Right ventricle myocardium superior (tissue), 1 donor: ENCODE measurements at regions not wholly inside any gene's neighbourhood (a gene's known extent, or its start where the extent isn't known, plus 50 kb on each side); places are given as distances from the start of the nearest gene placed in this dataset.
"Not testable (repeated sequence)": the region's sequence is repeated elsewhere in the genome, so short reads cannot be mapped to it uniquely, and the experiment has no call there.

Experiments
- ATAC-seq: fragments of 200-7000 bp; cut with Tn5 transposase; one replicate; pipeline ENCODE4 v1.9.1; 2020; ENCODE audit warnings: mild to moderate bottlenecking; ENCODE audit not compliant: poor library complexity
- DNase-seq: peaks from one replicate; pipeline ENCODE4 v3.0.0-alpha.2; 2020
- intact Hi-C: fragments of 100-400 bp; cut with DNase I; formaldehyde crosslinking; loops from one replicate; pipeline ENCODE4 v1.11.2; 2022
- donor health status: DM: no; HTN: yes; CAD: no; lungs with severe emphysema.

GRCh38 chr5:167425161-167425560, 866.3 kb upstream of the WWC1 start:
- ATAC-seq (no peak), DNase-seq (no peak)
- intact Hi-C loops: no loop called here

GRCh38 chr5:167426501-167426900, 864.9 kb upstream of the WWC1 start:
- DNase-seq: no peak
- intact Hi-C loops: no loop called here
- no peak for ATAC-seq

- intact Hi-C loops, ATAC-seq, DNase-seq: not testable (repeated sequence)
Measured at GRCh38 chr5:167427641-167428040, 863.8 kb upstream of the WWC1 start.

DNA sequence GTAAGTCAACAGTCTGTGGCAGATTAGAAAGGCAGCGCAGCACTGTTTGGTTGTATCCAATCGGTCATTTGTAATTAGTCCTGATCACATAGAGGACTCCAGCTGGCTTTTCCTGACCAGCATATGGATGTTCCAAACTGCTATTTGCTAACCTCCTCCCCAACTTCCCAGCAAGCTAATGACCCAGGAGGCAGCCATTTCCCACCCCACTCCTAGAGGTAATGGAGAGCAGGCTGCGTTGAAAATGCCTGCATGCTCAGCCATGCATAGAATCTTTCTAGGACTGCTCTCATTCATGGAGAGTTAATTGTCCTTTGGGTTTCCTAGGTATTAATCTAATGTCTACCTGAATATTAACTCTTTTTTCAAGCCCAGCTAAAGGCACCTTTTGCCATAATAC, 850.6 kb upstream of the WWC1 start:
- intact Hi-C loops: no loop called here
- no peak for ATAC-seq
- DNase-seq: no peak

DNA sequence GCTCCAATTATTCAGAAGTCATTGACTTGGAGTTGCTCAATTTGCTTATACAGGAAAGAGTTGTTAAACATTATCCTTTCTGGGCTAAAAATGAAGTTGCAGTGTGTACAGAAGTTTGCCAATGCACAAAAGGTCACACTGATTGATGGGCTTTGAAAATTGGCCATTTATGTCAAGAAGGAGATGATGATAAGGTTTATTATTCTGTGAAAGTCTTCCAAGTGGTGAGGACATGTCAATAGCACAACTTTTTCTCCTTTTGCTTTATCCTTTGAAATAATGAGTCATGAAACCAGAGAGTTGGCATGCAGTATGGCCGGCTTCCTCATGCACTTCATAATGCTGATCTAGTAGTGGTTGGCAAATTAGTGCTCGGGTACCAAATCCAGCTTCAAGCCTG, 848.5 kb upstream of the WWC1 start:
- ATAC-seq: no peak
- no peak for DNase-seq
- intact Hi-C loops: no loop called here

DNA sequence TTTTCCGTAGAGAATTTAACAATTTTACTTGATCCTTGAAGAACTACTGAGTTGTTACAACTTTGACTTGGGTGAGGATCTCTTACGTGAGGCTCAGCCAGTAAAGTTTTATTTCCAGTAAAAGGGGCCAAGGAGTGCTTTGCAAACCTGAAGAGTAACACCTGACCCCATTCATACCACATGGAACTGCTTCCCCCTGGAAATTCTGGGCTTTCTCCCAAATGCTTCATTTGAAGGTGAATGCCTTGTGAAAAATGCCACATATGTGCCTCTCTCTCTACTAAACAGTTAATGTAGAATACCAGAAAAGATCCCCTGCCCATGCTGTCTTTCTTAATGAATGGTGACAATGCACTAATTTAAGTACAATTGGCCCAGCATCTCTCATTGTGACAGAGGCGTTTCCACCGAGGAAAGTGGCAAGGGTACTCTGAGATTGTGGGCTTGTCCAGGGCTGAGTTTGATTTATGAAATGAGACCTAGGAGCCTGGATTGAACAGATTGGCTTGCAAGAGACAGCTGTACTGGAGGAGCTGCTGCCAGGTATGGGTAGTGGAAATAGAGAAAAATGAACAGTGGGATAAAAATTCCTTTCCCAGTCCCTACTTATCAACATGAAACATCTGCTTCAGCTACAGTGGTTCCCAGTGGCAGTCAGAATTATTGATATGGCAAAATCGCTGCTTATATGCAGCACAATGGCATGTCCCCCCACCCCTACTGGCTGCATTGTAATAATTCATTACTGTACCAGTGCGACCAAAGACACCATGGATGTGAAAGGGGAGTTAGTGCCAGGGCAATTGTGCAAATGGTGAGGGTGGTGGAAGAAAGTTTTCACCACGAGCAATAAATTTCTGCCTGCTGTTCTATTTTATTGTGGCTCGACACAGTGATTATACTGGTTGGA, 843.7 kb upstream of the WWC1 start:
- no peak for DNase-seq
- no peak for ATAC-seq
- intact Hi-C loops: no loop called here

GRCh38 chr5:167448376-167448775, 843.1 kb upstream of the WWC1 start:
- ATAC-seq (no peak), DNase-seq (no peak)
- intact Hi-C loops: no loop called here

GRCh38 chr5:167451076-167451475, 840.4 kb upstream of the WWC1 start:
- intact Hi-C loops: no loop called here
- no peak for ATAC-seq
- no peak for DNase-seq

DNA sequence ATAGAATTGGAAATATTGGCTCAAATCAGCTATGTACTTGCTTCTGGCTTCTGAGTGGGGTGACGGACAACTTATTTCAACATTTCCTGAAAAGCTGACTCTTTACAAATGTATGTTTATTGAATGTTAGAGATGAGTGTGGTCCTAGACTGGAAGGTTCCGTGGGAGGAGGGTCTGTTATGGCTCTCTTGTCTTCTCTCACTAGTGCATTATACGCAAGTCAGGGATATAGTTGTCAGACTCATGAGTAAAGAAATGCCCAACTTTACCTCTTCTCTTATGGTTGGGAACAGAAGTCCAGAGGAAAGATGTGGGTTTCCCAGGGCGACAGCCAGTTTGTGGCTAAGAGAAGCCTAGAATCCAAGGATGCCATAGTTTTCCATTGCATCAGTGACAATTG, 839.3 kb upstream of the WWC1 start:
- intact Hi-C loops: no loop called here

DNA sequence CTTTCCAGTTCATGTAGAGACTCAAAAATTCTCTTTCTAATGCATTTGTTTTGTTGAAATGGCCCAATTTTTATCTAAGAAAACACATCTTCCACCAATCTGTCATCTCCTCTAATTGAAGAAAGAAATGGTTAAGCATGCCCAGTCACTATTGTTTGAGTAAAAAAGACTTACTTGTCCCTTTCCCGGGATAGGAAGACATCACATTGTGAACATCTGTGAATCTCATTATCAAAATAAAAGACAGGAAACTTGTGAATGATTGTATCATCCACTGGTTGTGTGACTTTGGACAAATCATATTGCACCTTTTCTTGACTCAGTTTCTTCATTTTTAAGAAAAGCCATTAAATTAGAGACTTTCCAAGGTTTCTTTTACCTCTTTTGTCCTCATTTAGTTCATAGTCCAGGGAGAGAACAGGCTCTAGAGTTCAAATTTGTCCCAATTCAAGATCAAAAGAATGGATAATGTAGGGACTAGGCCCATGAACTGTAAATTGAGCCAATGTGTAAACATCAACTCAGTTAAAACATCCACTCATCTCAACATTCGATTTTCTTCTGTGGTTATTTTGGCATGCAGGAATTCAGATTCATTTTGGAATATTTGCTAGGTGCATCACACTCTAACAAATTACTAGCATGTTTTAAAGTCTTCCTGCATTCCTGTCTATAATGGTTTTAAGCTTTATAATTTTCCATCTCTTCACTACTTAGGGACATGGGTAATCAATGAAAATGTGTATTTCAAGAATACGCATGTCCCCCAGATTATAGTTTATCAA, 838.0 kb upstream of the WWC1 start:
- no peak for ATAC-seq

More for the DNA sequence above, 839.3 kb upstream of the WWC1 start:
- no peak for DNase-seq
- ATAC-seq: no peak

GRCh38 chr5:167458412-167458811, 833.0 kb upstream of the WWC1 start:
- DNase-seq: no peak
- intact Hi-C loops: no loop called here
- ATAC-seq: no peak

More for the DNA sequence above, 838.0 kb upstream of the WWC1 start:
- DNase-seq: no peak
- intact Hi-C loops: no loop called here

DNA sequence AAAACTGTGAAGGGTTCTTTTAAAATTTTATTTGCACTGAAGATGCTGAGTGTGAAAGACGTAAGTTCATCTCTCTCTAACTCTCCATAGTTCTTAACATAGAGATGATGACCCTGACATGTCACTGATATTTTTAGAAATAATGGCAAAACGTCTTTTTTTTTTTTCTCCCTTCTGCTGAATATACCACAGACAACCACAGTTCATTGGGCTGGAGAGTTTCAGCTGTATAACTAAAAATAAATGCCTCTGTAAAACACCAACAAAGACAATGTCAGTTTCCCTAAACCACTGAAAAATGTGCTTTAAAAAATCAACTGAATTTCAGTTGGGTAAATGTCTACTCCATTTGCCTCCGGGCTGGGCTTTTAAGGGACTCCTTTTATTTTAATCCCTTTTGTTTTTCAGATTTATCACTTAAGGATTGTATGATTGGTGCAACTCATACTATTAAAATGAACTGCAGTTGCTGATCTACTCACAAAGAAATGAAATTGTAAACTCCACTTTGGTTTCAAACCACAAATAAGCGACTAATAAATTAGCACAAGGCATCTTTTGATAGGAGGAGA, 830.9 kb upstream of the WWC1 start:
- intact Hi-C loops: no loop called here
- ATAC-seq (no peak), DNase-seq (no peak)

DNA sequence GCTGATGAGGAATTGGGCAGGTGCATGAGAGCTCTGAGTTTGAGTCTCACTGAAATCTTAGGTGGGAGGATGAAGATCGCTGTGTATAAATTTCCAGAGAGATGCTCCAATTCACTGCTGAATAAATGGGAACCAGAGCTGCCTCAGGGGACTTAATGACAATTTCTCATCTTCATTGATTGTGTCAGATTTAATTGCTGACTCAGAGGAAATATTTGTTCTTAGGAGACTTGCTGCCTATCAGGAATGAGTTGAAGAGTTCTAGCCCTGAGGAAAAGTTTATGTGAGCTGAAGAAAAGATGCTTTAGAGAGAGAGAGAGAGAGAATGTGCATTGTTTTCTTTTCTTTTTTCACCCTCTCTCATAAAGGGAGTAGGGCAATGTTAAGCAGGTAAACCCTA, 827.5 kb upstream of the WWC1 start:
- DNase-seq: no peak
- ATAC-seq: no peak
- intact Hi-C loops: no loop called here

- intact Hi-C loops: no loop called here
- DNase-seq: no peak
- ATAC-seq: no peak
Measured at GRCh38 chr5:167466992-167467391, 824.5 kb upstream of the WWC1 start.

DNA sequence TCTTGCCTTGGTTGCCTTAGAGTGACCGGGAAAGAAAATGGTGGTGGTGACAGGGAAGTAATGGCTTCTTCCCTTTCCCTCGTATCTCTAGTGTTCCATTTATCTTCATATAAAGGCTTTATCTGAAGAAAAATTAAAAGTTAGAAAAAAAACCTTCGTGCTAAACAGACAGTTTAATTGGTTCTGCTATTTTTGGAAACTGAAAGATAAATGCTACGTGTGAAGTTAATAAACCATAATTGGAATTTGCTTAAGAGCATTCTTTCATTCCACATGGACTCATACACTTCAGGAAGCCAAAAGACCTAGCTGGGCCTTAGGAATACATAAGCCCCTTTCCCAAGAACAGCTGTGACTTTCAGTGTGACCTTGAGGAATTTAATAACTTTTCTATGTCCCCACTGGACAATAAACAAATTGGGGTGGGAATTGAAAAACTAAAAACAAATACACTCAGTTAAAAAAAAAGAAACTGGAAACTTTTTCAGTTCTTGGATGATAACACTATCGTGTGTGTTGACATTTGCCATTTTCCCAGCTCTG, 818.8 kb upstream of the WWC1 start:
- no peak for ATAC-seq
- intact Hi-C loops: no loop called here
- no peak for DNase-seq

GRCh38 chr5:167478188-167478587, 813.3 kb upstream of the WWC1 start:
- intact Hi-C loops: no loop called here
- no peak for ATAC-seq
- DNase-seq: no peak

GRCh38 chr5:167479779-167480178, 811.7 kb upstream of the WWC1 start:
- ATAC-seq: no peak
- intact Hi-C loops: no loop called here
- DNase-seq: no peak

DNA sequence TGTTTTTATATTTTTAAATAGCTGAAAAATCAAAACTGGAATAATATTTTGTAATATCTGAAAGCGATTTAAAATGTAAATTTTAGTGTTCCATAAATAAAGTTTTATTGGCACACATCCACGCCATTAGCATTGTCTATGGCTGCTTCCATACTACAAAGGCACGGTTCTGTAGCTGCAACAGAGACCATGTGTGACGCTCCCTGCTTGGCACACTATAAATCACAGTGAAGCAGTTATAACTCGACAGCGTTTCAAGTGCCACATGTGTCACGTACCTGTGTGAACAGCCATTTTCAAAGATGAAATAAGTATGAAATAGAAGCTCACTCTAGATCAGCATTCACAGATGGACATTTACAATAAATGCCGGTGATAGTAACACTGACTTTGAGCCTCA, 810.1 kb upstream of the WWC1 start:
- intact Hi-C loops: no loop called here
- DNase-seq: no peak
- no peak for ATAC-seq

DNA sequence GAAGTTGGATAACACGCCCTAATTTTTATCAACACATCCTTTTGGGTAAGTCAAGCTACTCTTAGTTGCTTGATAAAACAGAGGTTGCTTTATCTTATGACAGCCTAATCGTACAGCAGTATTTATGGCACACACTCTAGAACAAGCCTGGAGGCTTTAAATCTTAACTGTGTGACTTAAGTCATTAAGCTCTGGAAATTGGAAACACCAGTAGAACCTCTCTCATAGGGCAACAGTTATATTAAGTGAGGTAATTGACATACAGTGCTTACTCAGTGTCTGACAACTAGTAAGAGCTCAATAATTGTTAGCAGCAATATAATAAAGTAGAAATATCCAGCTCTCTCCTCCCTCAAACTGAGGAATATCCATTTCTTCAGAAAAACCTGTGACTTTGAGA, 808.9 kb upstream of the WWC1 start:
- intact Hi-C loops: no loop called here
- DNase-seq (no peak), ATAC-seq (no peak)
